ENCODE measurements at regions not wholly inside any gene's neighbourhood (a gene's known extent, or its start where the extent isn't known, plus 50 kb on each side); places are given as distances from the start of the nearest gene placed in this dataset.
"Not testable (repeated sequence)": the region's sequence is repeated elsewhere in the genome, so short reads cannot be mapped to it uniquely, and the experiment has no call there.

DNA sequence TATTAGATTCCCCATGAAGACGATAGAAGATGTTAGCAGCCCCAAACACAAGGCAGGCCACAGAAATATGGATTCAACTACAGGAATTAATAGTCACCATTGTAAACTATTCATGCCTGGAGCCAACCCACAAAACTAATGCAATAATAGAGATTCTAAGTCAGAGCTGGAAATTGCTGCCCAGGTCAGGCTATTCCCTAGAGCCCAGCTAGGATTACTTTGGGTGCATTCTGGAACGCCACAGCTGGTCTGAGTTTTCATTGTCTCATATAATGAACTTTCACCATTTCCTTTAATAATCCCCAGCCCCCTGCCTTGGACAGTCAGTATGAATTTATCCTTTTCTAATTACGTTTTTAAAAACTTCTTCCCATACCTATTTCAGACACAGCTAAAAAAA lies 252.6 kb downstream of the PAPSS1 start:
- no peak for DNase-seq

DNA sequence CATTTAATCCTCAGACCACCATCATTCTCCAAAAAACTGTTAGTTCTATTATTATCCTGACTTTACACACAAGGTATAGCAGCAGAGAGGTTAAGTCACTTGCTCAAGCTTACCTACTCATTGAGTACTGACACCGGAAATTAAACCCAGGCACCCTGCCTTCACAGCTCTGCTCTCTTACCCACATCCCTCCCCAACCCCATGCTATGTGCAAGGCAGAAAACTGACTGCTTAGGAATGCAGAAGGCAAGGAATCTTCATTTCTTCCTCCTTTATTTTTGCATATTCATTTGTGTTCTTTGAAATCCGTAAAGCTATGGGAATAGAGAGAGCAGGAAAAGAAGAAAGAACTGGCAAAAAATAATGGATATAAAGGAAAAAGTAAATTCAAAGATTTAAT lies 261.8 kb downstream of the PAPSS1 start:
- no peak for DNase-seq

DNA sequence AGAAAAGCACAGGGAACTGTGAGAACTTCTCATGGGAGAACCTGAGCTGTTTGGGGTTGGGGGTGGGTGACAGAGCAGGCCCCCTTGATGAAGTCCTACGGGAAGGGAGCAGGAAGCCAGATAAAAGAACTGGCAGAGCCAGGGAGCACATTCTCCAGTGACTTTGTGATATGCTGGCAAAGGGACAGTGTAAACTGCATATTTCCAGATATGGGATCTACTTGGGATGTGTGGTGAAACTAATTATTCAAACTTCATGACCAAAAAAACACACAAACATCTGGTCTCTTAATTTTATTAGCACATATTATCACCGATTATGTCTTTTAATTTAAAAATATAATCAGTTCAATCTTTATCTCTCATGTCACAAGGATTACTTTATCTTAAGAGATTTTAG lies 266.0 kb downstream of the PAPSS1 start:
- DNase-seq: no peak

DNA sequence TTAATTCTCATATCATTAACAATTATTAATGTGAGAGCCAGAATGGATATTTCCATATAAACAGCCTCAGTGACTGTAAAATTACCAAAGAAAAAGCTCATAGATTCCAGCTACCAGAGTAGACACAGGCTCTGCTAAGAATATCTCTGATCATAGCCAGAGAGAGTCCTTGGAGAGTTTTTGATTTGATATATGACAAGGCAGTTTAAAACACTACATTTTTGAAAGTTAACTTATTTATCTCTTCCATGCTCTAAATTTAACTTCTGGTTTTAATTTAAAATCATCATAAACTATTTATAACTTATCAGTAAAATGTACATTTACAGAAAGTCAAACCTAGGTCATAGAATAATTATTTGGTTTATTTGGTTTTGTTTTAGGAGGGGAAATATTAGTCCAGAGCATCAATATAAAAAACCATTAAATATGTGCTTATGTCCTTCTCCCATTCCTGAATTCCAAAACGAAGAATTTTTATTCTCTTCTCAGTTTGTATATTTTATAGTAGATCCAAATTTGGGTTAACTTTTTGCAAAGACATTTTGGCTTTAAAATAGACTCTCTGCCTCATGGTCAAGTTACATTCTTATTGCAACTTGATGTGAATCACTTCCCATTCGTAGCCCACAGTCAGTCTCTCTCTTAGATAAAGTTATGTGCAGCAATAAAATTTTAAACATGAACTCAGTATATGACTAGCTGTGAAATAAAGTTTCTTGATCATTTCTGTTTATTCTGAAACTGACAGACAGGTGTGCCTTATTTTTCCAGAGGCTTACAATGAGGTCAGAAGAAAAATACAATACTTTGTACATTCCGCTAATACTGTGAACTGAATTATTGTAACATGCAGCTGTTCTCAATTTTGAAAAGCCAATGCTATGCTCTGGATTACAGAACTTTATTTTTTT lies 267.1 kb downstream of the PAPSS1 start:
- no peak for DNase-seq

DNA sequence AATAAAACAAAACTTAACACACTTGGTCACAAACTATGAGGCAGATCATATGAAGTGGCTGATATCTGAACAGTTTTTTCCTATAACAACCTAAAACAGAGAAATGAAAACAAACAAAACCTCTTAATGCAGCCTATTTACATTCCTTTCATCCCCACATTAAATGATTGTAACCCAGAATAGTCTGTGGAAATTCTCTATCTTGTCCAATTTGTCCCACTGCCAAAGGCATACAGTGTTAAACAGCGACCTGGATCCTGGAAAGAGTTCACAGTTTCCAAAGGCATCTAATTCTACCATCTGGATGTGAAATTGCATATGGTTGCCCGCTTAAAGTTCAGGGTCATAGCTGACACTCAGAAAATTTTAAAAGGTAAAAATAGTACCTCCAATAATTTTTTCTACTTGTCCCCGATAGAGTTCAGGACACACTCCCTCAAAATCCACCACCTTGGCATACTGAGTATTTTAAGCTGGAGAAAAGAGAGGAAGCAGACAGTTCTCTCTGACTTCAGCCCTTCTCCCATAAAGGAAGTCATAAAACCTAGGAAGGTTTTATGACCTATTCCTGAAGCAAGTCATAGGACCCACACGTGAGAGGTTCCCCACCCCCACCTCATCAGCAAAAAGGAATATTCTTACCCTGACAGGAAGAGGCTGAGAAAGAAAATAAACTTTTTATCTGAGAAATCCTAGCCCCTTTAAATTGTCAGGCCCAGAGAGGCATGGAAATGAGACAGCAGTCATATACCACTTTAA lies 270.2 kb downstream of the PAPSS1 start:
- DNase-seq: no peak

DNA sequence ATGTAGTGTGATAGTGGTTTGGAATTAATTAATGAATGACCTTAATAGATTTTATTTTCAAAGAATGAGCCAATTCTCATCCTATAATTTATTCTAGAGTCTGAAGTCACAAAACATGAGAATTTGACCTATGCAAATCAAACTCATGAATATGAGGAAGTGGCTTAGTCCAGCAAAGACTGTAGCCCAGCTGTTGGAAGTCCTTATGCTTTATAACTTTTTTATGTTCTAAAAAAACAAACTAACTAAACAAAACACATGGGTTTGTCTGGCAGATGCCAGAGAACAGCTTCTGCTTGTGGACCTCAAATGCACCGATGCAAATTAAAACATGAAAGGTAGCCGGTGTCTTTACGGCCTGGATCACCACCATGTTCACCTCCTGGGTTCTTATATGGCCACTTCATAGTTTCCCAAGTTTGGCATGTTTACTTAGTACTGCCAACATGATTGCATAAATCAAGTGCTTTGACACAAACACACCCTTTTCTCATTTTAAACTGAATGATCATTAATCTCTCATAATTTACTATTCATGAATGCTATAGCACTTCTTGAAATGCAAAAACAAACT lies 277.4 kb downstream of the PAPSS1 start:
- DNase-seq: no peak

DNA sequence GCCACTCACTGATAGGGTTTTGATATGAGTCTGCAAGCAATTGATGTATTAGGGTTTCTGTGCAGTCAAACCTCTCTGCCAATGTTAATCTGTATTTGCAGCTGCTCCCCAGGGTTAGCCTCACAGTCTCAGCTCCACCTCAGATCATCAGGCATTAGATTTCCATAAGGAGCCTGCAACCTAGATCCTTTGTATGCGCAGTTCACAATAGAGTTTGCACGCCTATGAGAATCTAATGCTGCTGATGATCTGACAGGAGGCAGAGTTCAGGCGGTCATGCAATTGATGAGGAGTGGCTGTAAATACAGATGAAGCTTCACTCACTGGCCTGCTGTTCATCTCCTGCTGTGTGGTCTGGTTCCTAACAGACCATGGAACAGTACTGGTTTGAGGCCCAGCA lies 280.6 kb downstream of the PAPSS1 start:
- no peak for DNase-seq

DNA sequence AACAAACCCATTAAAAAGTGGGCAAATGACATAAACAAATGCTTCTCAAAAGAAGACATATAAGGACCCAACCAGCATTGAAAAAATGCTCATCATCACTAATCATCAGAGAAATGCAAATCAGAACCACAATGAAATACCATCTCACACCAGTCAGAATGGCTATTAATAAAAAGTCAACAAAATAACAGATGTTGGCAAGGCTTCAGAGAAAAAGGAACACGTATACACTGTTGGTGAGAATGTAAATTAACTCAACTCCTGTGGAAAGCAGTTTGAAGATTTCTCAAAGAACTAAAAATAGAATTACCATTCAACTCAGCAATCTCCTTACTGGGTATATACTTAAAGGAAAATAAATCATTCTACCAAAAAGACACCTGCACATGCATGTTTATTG lies 283.6 kb downstream of the PAPSS1 start:
- DNase-seq: not testable (repeated sequence)

DNA sequence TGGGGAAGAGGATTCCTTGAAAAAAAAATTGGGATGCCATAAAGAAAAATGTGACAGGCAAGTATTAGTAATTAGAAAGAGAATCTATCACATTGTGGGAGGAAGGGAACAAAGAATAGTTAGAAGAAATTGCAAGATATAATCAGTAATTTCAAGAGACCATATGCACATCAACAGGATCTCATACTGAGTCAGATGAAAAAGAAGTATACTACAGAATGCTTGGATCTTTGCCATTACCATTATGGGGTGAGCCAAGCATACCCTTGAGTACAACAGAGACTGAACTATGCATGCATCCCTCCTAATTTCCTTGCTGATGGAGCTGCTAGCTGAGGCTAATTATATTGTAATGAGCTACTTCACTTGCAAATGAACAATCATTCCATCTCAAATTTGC lies 287.6 kb downstream of the PAPSS1 start:
- DNase-seq: no peak

DNA sequence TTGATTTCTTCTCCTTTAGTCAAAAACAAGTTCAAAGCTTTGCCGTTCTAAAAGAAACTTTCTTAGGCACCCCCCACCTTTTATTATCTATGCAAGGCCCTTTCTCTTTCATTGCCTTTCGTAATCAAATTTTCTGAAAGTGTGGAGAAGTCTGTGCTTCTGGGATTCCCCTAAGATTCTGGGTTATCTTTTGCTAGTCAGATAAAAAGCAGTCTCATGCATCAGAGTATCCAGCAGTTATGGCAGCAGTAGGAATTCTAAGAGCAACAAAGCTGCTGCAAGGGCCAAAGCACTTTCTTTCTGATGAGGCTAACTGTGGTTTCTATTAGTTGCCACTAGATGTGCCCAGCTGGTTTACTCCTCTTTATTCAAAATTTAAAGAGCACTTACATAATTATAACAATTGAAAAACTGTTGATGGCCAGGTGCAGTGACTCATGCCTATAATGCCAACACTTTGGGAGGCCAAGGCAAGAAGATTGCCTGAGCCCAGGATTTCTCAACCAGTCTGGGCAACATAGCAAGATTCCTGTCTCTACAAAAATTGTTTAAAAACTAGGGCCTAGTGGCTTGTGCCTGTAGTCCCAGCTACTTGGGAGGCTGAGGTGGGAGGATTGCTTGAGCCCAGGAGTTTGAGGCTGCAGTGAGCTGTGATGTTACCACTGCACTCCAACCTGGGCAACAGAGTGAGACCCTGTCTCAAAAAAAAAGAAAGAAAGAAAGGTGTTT lies 296.2 kb downstream of the PAPSS1 start:
- no peak for DNase-seq

DNA sequence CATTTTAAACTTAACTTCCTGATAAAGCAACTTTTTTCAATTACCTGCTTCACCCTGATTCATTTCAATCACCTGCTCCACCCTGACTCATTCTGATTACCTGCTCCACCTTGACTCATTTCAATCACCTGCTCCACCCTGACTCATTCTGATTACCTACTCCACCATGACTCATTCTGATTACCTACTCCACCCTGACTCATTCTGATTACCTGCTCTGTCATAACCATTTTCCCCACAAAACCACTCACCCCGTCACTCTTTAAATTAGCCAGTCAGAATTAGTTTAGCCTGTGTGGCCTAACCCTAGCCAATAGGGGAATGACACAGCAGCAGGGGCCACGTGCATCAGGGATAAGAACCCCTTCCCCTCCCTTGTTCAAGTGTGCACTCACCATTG lies 300.5 kb downstream of the PAPSS1 start:
- not testable (repeated sequence) for DNase-seq

DNA sequence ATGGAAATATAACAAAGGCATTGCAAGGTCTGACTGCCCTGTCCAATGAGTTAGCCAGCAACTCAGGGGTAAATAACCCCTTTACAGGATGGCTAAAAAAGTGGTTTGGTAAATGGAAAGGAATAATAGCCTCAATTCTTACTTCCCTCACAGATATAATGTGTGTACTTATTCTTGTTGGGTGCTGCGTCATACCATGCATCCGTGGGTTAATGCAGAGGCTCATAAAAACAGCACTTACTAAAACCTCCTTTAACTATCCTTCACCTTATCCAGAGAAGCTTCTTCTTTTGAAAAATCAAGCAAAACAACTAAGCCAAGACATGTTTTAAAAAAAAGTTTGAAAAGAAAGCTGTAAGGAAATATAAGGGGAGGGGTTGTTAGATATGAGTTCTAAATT lies 301.0 kb downstream of the PAPSS1 start:
- no peak for DNase-seq

DNA sequence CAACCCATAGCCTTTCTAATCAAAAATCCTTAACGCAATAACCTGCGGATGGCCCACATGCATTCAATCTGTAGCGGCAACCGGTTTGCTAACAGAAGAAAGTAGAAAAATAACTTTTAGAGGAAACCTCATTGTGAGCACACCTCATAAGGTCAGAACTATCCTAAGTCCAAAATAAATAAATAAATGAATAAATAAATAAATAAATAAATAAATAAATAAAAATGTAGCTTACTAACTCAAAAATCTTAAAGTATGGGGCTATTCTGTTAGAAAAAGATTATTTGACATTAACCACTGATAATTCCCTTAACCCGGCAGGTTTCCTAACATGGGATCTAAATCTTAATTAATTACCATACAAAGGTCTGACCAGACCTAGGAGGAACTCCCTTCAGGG lies 304.5 kb downstream of the PAPSS1 start:
- not testable (repeated sequence) for DNase-seq

DNA sequence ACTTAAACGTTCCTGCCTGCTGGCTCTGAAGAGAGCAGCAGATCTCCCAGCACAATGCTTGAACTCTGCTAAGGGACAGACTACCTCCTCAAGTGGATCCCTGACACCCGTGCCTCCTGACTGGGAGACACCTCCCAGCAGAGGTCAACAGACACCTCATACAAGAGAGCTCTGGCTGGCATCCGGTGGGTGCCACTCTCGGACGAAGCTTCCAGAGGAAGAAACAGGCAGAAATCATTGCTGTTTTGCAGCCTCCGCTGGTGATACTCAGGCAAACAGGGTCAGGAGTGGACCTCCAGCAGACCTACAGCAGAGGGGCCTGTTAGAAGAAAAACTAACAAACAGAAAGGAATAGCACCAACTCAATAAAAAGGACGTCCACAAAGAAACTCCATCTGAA lies 310.2 kb downstream of the PAPSS1 start:
- DNase-seq: not testable (repeated sequence)

DNA sequence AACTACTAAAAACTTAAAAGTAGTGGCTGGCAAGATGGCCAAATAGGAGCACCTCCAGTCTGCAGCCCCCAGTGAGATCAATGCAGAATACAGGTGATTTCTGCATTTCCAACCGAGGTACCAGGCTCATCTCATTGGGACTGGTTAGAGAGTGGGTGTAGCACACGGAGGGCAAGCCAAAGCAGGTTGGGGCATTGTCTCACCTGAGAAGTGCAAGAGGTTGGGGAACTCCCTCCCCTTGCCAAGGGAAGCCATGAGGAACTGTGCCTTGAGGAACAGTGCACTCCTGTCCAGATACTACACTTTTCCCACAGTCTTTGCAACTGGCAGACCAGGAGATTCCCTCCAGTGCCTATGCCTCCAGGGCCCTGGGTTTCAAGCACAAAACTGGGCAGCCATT lies 311.1 kb downstream of the PAPSS1 start:
- DNase-seq: no peak

DNA sequence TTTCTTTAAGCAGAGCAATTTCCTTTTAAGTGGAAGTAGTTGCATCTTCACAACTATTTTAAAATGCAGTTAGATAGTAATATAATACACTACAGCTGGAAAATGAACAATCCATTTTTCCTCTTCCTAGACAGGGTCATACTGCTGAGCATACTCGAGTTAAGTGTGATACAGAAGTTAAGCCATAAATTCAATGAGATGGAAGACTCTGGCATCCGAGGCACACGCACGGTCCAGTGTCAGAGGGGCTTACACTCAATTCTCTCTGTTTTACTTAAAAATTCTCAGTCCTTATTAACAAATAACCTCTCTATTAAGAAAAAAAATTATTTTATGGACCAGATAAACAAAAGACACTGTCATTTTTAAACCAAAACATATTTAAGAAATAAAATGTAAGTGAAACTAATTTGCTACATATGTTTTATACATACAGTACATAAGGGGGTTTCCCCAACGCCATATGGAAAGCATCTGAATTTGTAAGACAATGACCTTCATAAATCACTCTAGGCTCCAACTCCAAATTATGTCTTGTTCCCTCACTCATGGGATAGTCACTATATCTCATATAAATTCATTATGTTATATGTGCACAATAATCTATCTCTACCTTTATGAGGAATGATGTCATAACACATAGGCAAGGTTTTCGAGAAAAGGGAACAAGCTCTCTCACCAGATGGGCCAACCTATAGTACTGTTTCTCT lies 315.3 kb downstream of the PAPSS1 start:
- DNase-seq: no peak

DNA sequence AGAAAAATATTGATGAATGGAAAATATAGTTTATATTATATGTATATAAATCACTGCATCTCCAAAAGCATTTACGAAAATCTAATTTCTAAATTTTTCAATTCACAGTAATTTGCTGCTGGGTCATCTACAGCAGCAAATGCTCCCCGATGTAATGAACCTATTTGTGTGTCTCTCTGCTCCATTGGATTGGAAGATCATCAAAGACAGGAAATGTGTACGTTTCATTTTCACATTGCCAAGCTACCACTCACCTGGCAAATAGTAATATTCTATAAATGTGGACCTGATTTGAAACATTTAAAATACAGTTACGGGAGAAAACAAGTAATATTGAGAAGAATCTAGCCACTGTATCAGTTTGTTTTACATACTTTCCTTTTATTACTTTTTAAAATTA lies 317.7 kb downstream of the PAPSS1 start:
- no peak for DNase-seq

DNA sequence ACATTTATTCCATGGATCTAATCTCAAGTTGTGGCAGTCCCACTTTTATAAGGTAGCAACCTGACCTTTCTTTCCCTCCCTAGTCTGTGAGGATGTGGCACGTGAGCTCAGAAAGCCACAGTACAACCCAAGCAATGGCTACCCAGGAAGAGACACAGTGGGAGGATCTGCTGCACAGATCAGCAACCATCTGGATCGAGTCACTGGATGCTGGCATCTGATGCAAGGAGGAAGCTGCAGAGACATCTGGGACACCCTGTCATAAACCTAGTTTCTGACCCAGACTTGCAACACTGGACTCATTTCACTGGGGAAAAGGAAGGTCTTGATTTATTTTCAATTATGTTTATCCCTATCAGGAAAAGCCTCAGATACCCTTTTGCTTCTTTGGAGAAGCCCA lies 327.1 kb downstream of the PAPSS1 start:
- no peak for DNase-seq

DNA sequence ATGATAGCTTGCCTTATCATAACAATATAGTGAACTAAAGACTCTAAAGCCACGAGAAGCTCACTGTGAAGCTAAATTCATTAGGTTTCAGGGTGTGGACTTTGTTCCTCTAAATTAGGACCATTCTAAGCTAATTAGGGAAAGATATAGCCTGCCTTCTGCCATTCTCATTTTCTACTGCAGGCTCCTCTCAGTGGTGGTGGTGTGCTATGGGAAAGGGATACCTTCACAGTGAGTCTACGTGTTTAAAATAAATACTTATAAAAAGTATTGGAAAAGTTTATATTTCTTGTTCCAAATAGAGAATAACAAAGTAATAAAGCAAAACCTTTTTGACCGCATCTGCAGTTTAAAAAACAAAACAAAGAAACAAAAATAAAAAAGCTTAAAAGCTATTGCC lies 327.7 kb downstream of the PAPSS1 start:
- DNase-seq: no peak

DNA sequence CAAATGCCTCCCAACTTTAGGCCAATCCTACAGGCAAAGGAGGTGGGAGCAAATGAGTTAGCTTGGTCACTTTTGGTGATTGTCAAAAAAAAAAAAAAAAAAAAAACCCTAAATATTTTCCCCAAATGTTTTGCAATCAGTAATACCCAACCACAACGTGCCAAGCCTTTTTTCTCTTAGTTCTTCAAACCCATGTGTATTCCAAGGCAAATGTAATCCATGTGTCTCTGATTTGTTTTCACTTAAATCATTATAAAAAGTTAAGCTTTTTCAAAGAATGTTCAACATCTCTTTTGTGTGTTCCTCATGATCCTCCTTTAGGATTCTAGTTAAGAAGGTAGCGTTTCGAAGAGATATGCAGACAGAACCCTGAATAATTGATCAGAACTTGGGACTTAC lies 328.4 kb downstream of the PAPSS1 start:
- DNase-seq: no peak

DNA sequence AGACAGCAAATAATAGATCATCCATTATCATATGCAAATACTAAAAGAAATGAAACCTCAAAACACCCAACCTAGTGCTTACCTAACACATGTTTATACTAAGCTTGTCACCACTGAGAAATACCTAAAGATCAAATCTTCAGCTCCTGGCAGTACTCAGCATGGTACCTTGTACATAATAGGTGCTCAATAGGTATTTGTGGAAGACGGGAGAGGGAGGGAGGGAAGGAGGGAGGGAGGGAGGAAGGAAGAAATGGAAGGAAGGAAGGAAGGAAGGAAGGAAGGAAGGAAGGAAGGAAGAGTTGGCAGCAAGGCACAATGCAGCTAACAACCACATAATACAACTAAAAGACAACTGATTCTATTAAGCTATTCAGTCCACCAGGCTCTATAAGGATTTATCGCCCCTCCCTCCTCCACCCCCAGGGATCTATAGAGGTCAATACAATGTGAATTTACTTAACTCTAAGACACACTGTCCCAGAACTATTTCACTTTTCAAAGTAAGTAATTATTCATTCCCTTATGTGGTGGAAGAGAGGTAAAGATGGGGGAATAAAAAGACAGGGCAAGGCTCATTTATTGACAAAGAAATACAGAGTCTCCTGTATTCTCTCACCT lies 328.9 kb downstream of the PAPSS1 start:
- DNase-seq: no peak

DNA sequence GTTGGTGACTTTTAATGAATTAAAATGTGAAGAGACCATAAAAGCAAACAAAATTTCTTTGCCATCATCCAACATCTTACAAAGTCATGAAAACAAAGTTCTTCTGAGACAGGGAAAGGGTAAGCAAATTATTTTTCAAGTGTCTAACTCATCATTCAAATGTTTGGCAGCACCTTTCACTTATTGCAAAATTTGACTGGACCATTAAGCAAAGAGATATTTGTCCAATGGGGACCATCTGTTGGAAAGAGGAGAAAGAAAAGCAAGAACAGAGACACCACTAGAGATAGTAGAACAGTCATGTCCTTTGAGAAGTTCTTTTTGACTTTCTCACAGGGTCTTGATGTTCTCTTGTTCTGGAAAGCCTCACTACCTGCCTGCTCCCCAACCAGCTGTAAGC lies 330.1 kb downstream of the PAPSS1 start:
- no peak for DNase-seq

Measured in NCI-H1417 treated with DMSO at 0.1 percent for 48 hours (cell line).